ENCODE measurements at regions not wholly inside any gene's neighbourhood (a gene's known extent, or its start where the extent isn't known, plus 50 kb on each side); places are given as distances from the start of the nearest gene placed in this dataset.
"Not testable (repeated sequence)": the region's sequence is repeated elsewhere in the genome, so short reads cannot be mapped to it uniquely, and the experiment has no call there.

DNA sequence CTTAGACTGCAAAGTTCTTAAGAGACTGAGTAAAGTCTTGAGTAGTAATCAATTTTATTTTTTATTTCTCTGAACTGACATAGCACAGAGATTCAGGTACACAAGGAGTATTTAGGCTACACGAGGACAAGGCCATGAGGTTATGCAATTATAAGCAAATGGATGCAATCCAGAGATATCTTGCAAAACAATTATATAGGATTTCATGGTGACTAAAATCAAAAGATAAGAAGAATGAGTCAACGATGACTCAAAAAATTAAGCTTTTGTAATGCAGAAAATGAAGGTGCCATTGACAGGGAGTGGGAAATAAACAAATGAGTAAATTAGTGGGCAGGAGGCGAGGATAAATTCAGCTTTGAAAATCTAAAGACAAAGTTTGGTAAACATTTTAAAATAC, 66.7 kb upstream of the MYO3A start:
- POLR2A ChIA-PET (ENCODE audit: unreplicated experiment): no interaction called here
- CTCF ChIA-PET: no interaction called here

DNA sequence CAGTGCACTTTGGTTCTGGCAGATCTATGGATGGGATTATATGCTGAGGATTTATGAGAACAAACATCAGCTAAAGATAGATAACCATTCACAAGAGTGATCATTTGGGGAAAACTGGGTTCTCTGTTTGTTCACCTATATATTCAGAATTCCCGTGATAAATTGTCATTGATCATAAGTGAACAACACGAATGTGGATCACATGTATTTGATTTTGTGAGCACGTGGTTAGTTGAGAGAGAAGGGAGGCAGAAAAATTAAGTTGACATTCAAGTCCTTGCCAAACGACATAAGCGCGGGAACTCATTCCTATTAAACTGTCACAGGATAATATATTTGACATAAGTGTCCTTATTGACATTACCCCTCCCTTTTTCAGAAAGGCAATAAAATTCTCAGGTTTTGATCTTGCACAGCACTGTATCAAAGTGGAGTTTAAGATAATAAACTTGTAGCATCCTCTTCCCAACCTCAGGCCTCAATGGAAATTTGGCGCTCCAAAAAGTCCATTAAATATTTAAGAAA, 64.9 kb upstream of the MYO3A start:
- H3K36me3 ChIP-seq (ENCODE audit: low read depth, low read length): no peaks in the 10 kb centered on the region
- no TSS peak for BruUV-seq (replicated peaks)
- no peaks in the 10 kb centered on the region for H3K27me3 ChIP-seq (ENCODE audit: low read length)
- intact Hi-C loops (cut with micrococcal nuclease): no loop called here
- H3K79me2 ChIP-seq (ENCODE audit: low read length): no peaks in the 10 kb centered on the region
- H3K4me2 ChIP-seq (ENCODE audit: low read length): no peak overlapping the region
- no peaks in the 10 kb centered on the region for H4K20me1 ChIP-seq (ENCODE audit: low read length)
- DNase-seq: no peak
- H3K4me3 ChIP-seq (ENCODE audit: low read length): no peak overlapping the region
- no peak for TF ChIP-seq EZH2 (IDR thresholded peaks at IDR 0.05; ENCODE audit: low read length, unreplicated experiment)
- TF ChIP-seq, protein P1, sequence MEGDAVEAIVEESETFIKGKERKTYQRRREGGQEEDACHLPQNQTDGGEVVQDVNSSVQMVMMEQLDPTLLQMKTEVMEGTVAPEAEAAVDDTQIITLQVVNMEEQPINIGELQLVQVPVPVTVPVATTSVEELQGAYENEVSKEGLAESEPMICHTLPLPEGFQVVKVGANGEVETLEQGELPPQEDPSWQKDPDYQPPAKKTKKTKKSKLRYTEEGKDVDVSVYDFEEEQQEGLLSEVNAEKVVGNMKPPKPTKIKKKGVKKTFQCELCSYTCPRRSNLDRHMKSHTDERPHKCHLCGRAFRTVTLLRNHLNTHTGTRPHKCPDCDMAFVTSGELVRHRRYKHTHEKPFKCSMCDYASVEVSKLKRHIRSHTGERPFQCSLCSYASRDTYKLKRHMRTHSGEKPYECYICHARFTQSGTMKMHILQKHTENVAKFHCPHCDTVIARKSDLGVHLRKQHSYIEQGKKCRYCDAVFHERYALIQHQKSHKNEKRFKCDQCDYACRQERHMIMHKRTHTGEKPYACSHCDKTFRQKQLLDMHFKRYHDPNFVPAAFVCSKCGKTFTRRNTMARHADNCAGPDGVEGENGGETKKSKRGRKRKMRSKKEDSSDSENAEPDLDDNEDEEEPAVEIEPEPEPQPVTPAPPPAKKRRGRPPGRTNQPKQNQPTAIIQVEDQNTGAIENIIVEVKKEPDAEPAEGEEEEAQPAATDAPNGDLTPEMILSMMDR (conservative IDR thresholded peaks at IDR 0.05; ENCODE audit: low read depth, low read length): no peak
- TF ChIP-seq EZH2phosphoT487 (IDR thresholded peaks at IDR 0.05; ENCODE audit: borderline replicate concordance, low read length): no peak
- ChIA-PET CTCF (no interaction called here), POLR2A (ENCODE audit: unreplicated experiment) (no interaction called here)
- no peaks in the 10 kb centered on the region for H3F3A ChIP-seq (ENCODE audit: low read length, unreplicated experiment)
- H3K9me3 ChIP-seq (ENCODE audit: low read length): no peaks in the 10 kb centered on the region
- no peak overlapping the region for H3K27ac ChIP-seq (ENCODE audit: low read length)
- H3K4me1 ChIP-seq (ENCODE audit: insufficient read depth, low read length): no peaks in the 10 kb centered on the region
- no peak overlapping the region for H3K9ac ChIP-seq (ENCODE audit: low read length)
- ATAC-seq: no peak
- H3K9me2 ChIP-seq (replicated peaks; ENCODE audit: low read length): no peaks in the 10 kb centered on the region
- H2AFZ ChIP-seq (ENCODE audit: low read length): no peak overlapping the region

More for the DNA sequence above, 66.7 kb upstream of the MYO3A start:
- H3K4me1 ChIP-seq (ENCODE audit: insufficient read depth, low read length): no peaks in the 10 kb centered on the region
- no peak overlapping the region for H3K4me3 ChIP-seq (ENCODE audit: low read length)
- TF ChIP-seq, protein P1 (conservative IDR thresholded peaks at IDR 0.05; ENCODE audit: low read depth, low read length): no peak
- TF ChIP-seq EZH2phosphoT487 (IDR thresholded peaks at IDR 0.05; ENCODE audit: borderline replicate concordance, low read length) (no peak), EZH2 (IDR thresholded peaks at IDR 0.05; ENCODE audit: low read length, unreplicated experiment) (no peak)
- intact Hi-C loops (cut with micrococcal nuclease): no loop called here
- no peak overlapping the region for H2AFZ ChIP-seq (ENCODE audit: low read length)
- no peaks in the 10 kb centered on the region for H4K20me1 ChIP-seq (ENCODE audit: low read length)
- no peak overlapping the region for H3K4me2 ChIP-seq (ENCODE audit: low read length)
- H3K9me2 ChIP-seq (replicated peaks; ENCODE audit: low read length): no peaks in the 10 kb centered on the region
- H3K9ac ChIP-seq (ENCODE audit: low read length): no peak overlapping the region
- H3K79me2 ChIP-seq (ENCODE audit: low read length): no peaks in the 10 kb centered on the region
- H3F3A ChIP-seq (ENCODE audit: low read length, unreplicated experiment): no peaks in the 10 kb centered on the region
- no peak for DNase-seq
- no peak overlapping the region for H3K27ac ChIP-seq (ENCODE audit: low read length)
- ATAC-seq: no peak
- no peaks in the 10 kb centered on the region for H3K9me3 ChIP-seq (ENCODE audit: low read length)
- H3K36me3 ChIP-seq (ENCODE audit: low read depth, low read length): no peaks in the 10 kb centered on the region
- no peaks in the 10 kb centered on the region for H3K27me3 ChIP-seq (ENCODE audit: low read length)
- BruUV-seq (replicated peaks): no TSS peak

DNA sequence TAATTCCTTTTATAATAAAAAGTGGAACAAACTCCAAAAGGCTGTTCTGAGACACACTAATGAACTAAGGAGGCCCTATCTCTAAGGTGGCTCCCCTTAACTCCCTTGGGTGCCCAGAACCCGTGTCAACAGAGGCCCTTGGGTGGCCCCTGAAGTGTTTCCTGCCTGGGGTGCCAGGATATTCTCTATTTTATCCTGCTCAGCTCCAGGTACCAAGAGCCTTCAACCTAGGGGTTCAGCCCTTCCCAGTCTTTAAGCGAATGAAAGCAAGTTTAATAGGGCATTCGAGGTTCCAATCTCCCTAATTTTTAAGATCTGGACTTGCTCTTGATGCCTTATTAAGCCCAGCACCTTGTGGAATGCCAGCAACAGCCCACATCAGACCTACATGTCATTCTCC, 64.4 kb upstream of the MYO3A start:
- intact Hi-C loops (cut with micrococcal nuclease): no loop called here
- no peaks in the 10 kb centered on the region for H3K79me2 ChIP-seq (ENCODE audit: low read length)
- POLR2A ChIA-PET (ENCODE audit: unreplicated experiment): no interaction called here

DNA sequence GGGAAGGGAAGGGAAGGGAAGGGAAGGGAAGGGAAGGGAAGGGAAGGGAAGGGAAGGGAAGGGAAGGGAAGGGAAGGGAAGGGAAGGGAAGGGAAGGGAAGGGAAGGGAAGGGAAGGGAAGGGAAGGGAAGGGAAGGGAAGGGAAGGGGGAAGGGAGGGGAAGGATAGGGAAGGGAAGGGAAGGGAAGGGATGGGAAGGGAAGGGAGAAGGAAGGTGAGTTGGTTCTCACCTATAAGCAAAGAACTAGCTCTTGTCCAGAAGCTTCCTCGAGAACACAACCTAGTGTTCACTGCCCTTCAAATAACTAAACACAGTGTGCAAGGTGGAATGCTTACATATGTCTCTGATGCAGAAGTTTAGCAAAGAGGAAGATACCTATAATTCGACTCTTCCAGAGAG, 59.6 kb upstream of the MYO3A start:
- DNase-seq; H3K4me2 ChIP-seq (ENCODE audit: low read length); H3K4me3 ChIP-seq (ENCODE audit: low read length); H3K79me2 ChIP-seq (ENCODE audit: low read length); H3K9ac ChIP-seq (ENCODE audit: low read length); H3K9me2 ChIP-seq (replicated peaks; ENCODE audit: low read length); CTCF ChIA-PET; H4K20me1 ChIP-seq (ENCODE audit: low read length); H3F3A ChIP-seq (ENCODE audit: low read length, unreplicated experiment); H3K27ac ChIP-seq (ENCODE audit: low read length); H2AFZ ChIP-seq (ENCODE audit: low read length); H3K27me3 ChIP-seq (ENCODE audit: low read length); POLR2A ChIA-PET (ENCODE audit: unreplicated experiment); intact Hi-C loops (cut with micrococcal nuclease); BruUV-seq (replicated peaks); H3K36me3 ChIP-seq (ENCODE audit: low read depth, low read length); H3K9me3 ChIP-seq (ENCODE audit: low read length); H3K4me1 ChIP-seq (ENCODE audit: insufficient read depth, low read length); ATAC-seq: not testable (repeated sequence)

More for the DNA sequence above, 64.4 kb upstream of the MYO3A start:
- Histone ChIP-seq H3K4me1 (ENCODE audit: insufficient read depth, low read length) (no peaks in the 10 kb centered on the region), H3K4me2 (ENCODE audit: low read length) (no peak overlapping the region), H3K9ac (ENCODE audit: low read length) (no peak overlapping the region), H3K36me3 (ENCODE audit: low read depth, low read length) (no peaks in the 10 kb centered on the region), H3K4me3 (ENCODE audit: low read length) (no peak overlapping the region), H3K27ac (ENCODE audit: low read length) (no peak overlapping the region), H3K27me3 (ENCODE audit: low read length) (no peaks in the 10 kb centered on the region), H4K20me1 (ENCODE audit: low read length) (no peaks in the 10 kb centered on the region), H3K9me2 (replicated peaks; ENCODE audit: low read length) (no peaks in the 10 kb centered on the region), H3K9me3 (ENCODE audit: low read length) (no peaks in the 10 kb centered on the region), H2AFZ (ENCODE audit: low read length) (no peak overlapping the region), H3F3A (ENCODE audit: low read length, unreplicated experiment) (no peaks in the 10 kb centered on the region)
- no TSS peak for BruUV-seq (replicated peaks)
- CTCF ChIA-PET: no interaction called here
- TF ChIP-seq, protein P1 (conservative IDR thresholded peaks at IDR 0.05; ENCODE audit: low read depth, low read length): no peak
- TF ChIP-seq EZH2 (IDR thresholded peaks at IDR 0.05; ENCODE audit: low read length, unreplicated experiment) (no peak), EZH2phosphoT487 (IDR thresholded peaks at IDR 0.05; ENCODE audit: borderline replicate concordance, low read length) (no peak)
- ATAC-seq (no peak), DNase-seq (no peak)

Data from PC-3 (cell line).